ENCODE measurements at regions not wholly inside any gene's neighbourhood (a gene's known extent, or its start where the extent isn't known, plus 50 kb on each side); places are given as distances from the start of the nearest gene placed in this dataset.

DNA sequence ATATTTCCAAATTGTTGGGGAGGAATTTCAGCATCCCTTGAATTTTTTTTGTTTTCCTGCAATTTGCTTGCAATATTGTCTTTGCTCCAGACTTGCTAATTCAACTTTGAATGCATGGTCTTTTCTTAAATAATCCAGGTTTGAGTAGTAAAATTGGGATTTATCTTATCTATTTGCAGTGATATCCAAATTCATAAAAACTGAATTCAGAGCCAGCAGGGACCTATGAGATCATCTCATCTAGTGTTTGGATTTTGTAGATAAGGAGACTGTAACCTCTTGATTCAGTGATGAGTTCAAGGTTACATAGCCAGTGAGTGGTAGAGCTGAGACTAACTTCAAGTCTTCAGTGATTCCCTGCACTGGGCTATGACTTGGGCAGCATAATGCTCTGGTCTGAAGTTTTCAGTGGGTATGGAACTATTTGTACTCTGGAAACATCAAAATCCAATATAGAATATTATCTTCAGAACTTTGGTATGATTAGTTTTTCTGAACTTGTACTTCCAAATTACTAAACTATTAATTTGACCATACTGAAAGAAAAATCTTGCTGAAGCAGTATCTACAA is 109.4 kb downstream of the DISP1 start (continued):
- no peak for TF ChIP-seq JUN (IDR thresholded peaks at IDR 0.05; ENCODE audit: low read depth, low read length)
